Fibroblast of villous mesenchyme (primary cell): ENCODE measurements at regions not wholly inside any gene's neighbourhood (a gene's known extent, or its start where the extent isn't known, plus 50 kb on each side); places are given as distances from the start of the nearest gene placed in this dataset.

ENCODE experiments used
- DNase-seq: peaks from one replicate; pipeline ENCODE4 v3.0.0-alpha.2; 2010; ENCODE audit warnings: low read depth
- H3K4me3 ChIP-seq: 2 replicates; pipeline ENCODE4 v1.5.1; 2011; ENCODE audit warnings: low read depth, mild to moderate bottlenecking, low read length
- CTCF ChIP-seq: IDR thresholded peaks from 2 replicates; pipeline ENCODE4 v1.5.1; 2012; ENCODE audit warnings: low read depth, mild to moderate bottlenecking, low read length; ENCODE audit not compliant: insufficient read depth

GRCh38 chrX:80290834-80291233, 129.4 kb upstream of the TENT5D start:
- no peak for DNase-seq
- TF ChIP-seq CTCF = no peak
- no peak overlapping the region for H3K4me3 ChIP-seq

GRCh38 chrX:80293354-80293753, 126.9 kb upstream of the TENT5D start:
- no peak for DNase-seq
- no peak for TF ChIP-seq CTCF
- H3K4me3 ChIP-seq = no peak overlapping the region

DNA sequence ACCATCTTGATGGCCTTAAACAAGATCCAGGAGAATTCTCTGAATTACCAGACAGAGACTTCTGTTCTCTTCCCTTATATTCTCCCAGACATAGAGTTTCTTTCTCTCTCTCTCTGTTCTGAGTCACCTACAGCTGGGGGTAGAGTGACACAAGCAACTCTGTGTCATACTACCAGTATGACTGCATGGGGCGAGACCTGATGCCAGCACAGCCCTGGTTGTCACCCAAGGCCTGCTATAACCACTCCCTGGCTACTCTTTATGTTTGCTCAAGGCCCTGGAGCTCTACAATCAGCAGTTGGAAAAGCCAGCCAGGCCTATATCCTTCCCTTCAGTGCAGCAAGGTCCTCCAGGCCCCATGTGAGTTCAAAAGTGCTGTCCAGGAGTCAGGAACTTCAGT, 114.2 kb upstream of the TENT5D start:
- DNase-seq = no peak
- TF ChIP-seq CTCF = no peak
- no peak overlapping the region for H3K4me3 ChIP-seq

DNA sequence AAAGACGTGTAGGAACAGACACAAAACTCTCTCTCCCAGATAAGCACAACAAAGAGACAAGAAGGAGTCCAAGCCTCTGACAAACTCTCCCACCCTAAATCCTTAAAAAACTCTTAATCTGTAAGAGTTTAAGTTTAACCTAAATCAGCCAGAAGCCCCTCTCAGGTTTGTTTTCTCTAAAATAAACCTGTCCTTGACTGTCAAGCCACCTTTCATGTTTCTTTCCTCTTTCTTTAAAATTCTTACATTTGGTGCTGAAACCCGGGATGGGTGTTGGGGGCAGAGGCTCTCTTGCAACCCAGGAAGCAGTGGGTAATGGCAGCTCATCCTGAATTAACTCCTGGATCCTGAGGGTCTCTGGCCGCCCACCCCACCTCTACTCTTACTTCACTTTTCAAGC, 107.8 kb upstream of the TENT5D start:
- H3K4me3 ChIP-seq = no peak overlapping the region
- TF ChIP-seq CTCF = no peak
- DNase-seq = no peak

GRCh38 chrX:80316526-80316925, 103.7 kb upstream of the TENT5D start:
- DNase-seq = no peak
- TF ChIP-seq CTCF = no peak
- H3K4me3 ChIP-seq = no peak overlapping the region

DNA sequence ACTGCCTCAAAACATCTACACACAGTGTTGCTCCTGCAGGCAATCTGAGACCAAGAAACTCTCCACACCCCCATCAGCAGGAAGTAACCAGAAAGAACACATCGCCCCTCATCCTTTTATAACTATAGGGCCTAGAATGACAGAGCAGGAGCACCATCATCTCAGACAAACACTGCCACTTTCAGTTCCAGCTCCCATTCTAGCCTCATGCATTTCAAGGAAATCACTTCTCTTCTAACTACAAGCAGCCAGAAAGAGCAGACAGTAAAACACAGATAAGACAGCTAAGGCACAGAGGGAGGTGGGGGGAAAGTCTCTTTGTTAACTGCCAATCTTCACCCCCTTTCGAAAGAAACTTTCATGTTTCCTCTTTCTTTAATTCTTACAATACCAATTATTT, 102.6 kb upstream of the TENT5D start:
- DNase-seq = no peak
- no peak overlapping the region for H3K4me3 ChIP-seq
- no peak for TF ChIP-seq CTCF

DNA sequence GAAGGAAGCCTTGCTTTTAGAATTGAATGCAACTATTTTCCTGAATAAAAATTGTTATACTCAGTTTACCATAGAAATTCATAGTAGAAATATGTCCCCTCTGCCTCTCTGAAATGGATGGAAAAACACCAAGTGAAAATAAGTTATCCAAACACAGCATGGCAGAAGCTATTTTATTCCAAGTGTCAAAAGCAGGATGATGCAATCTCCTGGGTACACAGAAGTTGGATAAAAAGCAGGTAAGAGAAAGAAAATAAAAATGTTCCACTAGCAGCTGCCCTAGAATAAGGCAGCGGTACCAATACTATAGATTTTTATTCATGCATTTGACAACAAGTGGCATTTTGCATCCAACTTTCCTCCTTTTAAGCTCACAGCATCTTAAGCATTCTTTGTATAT, 89.0 kb upstream of the TENT5D start:
- no peak for DNase-seq
- no peak for TF ChIP-seq CTCF

More for the DNA sequence above, 89.0 kb upstream of the TENT5D start:
- H3K4me3 ChIP-seq = no peak overlapping the region
